ENCODE measurements at regions not wholly inside any gene's neighbourhood (a gene's known extent, or its start where the extent isn't known, plus 50 kb on each side); places are given as distances from the start of the nearest gene placed in this dataset.
"Not testable (repeated sequence)": the region's sequence is repeated elsewhere in the genome, so short reads cannot be mapped to it uniquely, and the experiment has no call there.

DNA sequence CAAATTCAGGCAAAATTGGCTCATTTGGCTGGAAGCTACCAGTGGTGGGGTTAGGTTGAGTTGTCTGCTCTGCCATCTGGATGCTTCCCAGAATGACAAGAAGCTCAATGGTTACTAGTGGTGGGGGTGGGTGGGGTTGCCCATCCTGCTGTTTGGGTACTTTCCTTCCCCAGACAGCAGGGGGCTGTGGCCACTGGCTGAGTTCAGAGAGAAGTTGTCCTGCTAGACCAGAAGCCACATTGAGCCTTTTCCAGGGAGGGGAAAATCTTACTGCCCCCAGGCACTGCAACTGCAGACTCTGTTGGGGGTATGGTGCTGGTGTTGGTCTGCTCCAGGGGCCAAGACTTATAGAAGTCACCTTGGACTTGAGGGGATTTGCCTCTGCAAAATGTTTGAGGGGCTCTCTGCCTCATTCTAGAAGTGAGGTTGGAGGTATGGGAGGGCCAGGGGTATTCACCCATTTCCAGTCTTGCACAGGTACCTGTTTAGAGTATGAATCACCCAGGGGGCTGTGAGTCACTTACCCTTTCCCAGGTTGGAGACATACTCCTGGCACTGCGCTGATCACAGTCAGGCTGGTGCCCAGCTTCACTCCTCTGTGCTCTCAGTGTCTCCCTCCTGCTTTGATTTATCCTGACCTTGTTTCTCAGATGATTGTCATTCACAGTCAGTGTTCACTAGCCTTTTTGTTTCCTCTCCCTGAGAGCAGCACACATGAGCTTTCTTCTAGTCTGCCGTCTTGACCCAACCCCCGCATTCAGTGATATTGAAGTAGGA, 89.1 kb upstream of the NEGR1 start:
- no peak for DNase-seq (ENCODE audit: low read depth)
- H3K4me3 ChIP-seq (ENCODE audit: low read depth, low read length): no peak overlapping the region
- TF ChIP-seq, protein P1, sequence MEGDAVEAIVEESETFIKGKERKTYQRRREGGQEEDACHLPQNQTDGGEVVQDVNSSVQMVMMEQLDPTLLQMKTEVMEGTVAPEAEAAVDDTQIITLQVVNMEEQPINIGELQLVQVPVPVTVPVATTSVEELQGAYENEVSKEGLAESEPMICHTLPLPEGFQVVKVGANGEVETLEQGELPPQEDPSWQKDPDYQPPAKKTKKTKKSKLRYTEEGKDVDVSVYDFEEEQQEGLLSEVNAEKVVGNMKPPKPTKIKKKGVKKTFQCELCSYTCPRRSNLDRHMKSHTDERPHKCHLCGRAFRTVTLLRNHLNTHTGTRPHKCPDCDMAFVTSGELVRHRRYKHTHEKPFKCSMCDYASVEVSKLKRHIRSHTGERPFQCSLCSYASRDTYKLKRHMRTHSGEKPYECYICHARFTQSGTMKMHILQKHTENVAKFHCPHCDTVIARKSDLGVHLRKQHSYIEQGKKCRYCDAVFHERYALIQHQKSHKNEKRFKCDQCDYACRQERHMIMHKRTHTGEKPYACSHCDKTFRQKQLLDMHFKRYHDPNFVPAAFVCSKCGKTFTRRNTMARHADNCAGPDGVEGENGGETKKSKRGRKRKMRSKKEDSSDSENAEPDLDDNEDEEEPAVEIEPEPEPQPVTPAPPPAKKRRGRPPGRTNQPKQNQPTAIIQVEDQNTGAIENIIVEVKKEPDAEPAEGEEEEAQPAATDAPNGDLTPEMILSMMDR (IDR thresholded peaks at IDR 0.05; ENCODE audit: control insufficient read depth, extremely low read depth, insufficient read depth): no peak

DNA sequence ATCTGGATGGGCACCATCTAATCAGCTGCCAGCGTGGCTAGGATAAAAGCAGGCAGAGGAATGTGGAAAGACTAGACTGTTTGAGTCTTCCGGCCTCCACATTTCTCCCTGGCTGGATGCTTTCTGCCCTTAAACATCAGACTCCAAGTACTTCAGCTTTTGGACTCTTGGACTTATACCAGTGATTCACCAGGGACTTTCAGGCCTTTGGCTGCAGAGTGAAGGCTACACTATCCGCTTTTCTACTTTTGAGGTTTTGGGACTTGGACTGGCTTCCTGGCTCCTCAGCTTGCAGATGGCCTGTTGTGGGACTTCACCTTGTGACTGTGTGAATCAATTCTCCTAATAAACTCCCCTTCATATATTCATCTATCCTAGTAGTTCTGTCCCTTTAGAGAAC, 88.5 kb upstream of the NEGR1 start:
- DNase-seq (ENCODE audit: low read depth); H3K4me3 ChIP-seq (ENCODE audit: low read depth, low read length): not testable (repeated sequence)

DNA sequence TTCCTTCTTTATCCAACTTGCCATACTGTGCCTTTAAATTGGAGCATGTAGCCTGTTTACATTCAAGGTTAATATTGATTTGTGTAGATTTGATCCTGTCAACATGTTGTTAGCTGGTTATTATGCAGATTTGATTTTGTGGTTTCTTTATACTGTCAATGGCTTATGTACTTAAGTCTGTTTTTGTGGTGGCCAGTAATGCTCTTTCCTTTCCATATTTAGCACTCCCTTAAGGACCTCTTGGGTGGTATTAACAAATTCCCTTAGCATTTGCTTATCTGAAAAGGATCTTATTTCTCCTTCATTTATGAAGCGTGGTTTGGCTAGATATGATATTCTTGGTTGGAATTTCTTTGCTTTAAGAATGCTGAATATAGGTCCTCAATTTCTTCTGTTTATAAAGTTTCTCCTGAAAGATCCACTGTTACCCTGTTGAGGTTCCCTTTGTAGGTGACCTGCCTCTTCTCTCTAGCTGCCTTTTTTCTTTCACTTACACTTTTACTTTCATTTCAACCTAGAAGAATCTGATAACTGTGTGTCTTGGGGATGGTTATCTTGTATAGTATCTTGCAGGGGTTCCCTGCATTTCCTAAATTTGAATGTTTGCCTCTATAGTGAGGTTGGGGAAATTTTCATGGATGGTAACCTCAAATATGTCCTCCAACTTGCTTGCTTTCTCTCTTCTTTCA, 86.9 kb upstream of the NEGR1 start:
- TF ChIP-seq, protein P1 (IDR thresholded peaks at IDR 0.05; ENCODE audit: control insufficient read depth, extremely low read depth, insufficient read depth): no peak
- DNase-seq (ENCODE audit: low read depth): no peak

DNA sequence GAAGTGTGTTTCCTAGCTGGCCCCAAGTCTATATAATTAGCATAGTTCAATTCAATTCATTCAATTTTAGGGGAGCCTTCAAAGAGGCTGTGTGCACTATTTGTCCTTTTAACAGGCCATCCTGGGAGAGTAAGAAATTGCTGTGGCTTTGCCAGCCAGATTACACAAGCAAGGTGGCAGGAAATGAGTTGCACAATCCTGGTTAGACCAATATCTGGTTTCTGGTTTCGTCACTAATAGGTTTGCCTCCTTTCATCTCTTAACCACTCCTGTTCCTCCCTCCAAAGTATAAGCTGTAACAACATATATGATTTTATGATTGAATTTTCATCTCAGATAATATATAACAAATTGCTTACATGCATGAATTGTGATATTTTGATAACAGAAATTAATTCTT, 84.1 kb upstream of the NEGR1 start:
- no peak overlapping the region for H3K4me3 ChIP-seq (ENCODE audit: low read depth, low read length)
- no peak for DNase-seq (ENCODE audit: low read depth)
- TF ChIP-seq, protein P1 (IDR thresholded peaks at IDR 0.05; ENCODE audit: control insufficient read depth, extremely low read depth, insufficient read depth): no peak

More for the DNA sequence above, 86.9 kb upstream of the NEGR1 start:
- H3K4me3 ChIP-seq (ENCODE audit: low read depth, low read length): no peak overlapping the region

DNA sequence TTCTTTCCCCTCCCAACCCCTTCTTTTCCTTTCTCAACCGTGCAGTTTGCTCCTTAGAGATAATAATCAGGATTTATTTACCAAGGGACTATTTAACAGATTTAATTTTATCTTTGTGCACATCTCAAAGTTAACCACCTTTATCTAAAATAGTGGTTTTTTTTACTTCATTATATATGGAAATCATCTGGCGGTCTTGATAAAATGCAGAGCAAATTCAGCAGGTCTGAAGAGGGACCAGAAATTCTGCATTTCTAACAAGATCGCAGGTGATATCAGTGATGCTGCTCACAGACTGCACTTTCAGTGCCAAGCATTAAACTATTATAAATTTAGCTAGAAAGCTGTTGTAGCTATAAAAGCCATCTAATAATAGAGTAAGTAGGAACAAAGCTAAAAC, 83.4 kb upstream of the NEGR1 start:
- DNase-seq (ENCODE audit: low read depth): no peak
- no peak overlapping the region for H3K4me3 ChIP-seq (ENCODE audit: low read depth, low read length)
- TF ChIP-seq, protein P1 (IDR thresholded peaks at IDR 0.05; ENCODE audit: control insufficient read depth, extremely low read depth, insufficient read depth): no peak

DNA sequence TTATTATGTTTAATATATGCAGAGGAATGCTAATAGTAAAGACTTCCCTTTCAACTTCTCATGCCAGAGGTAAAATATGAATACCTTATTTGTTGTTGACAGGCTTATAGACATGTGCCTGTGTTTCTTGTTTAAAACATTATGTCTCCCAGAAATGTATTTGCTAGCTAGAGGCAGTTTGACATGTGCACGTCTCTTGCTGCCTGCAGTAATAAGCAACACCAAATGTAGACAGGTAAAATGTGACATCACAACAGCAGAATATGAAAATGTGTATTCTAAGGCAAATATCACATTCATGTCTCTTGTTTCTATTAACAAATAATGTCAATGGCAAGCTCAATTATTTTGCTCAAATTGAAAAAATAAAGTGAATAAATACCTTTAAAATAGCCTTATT, 80.2 kb upstream of the NEGR1 start:
- TF ChIP-seq, protein P1 (IDR thresholded peaks at IDR 0.05; ENCODE audit: control insufficient read depth, extremely low read depth, insufficient read depth): no peak
- DNase-seq (ENCODE audit: low read depth): no peak
- no peak overlapping the region for H3K4me3 ChIP-seq (ENCODE audit: low read depth, low read length)

DNA sequence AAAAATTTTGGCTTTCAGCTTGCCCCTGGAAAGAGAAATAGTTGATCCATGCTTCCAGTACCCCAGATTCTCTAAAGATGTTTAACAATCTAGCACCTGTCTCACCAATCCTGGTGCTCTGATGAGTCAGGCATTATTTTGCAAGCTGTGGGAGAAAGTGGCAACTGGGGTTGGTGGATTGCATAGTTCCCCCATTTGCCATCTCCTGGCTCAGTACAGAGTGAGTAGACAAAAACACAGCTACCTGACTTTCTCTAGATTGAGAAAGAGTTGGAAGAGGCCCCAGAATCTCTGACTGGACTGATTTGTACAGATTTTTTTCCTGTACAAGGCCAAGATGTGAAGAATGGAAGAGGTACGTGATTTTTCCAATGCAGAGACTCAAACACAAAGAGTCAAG, 75.1 kb upstream of the NEGR1 start:
- no peak overlapping the region for H3K4me3 ChIP-seq (ENCODE audit: low read depth, low read length)
- DNase-seq (ENCODE audit: low read depth): no peak
- TF ChIP-seq, protein P1 (IDR thresholded peaks at IDR 0.05; ENCODE audit: control insufficient read depth, extremely low read depth, insufficient read depth): no peak

Measured in LNCaP clone FGC (cell line).